ENCODE measurements at regions not wholly inside any gene's neighbourhood (a gene's known extent, or its start where the extent isn't known, plus 50 kb on each side); places are given as distances from the start of the nearest gene placed in this dataset.

GRCh38 chr13:112193463-112194166 is 126.7 kb downstream of the SOX1 start:
- Mint-ChIP-seq H3K36me3 (ENCODE audit: low read depth) (no peaks in the 10 kb centered on the region), H3K9me3 (peaks cover 6% of the 10 kb centered on the region), H3K4me1 (ENCODE audit: low read depth) (no peaks in the 10 kb centered on the region), H3K27ac (no peak overlapping the region), H3K4me3 (no peak overlapping the region), H3K27me3 (no peaks in the 10 kb centered on the region)

- Mint-ChIP-seq H3K27ac (no peak overlapping the region), H3K4me1 (ENCODE audit: low read depth) (no peaks in the 10 kb centered on the region), H3K9me3 (peaks cover 6% of the 10 kb centered on the region), H3K4me3 (no peak overlapping the region), H3K27me3 (no peaks in the 10 kb centered on the region), H3K36me3 (ENCODE audit: low read depth) (no peaks in the 10 kb centered on the region)
Measured at GRCh38 chr13:112194167-112194530, 127.2 kb downstream of the SOX1 start.

DNA sequence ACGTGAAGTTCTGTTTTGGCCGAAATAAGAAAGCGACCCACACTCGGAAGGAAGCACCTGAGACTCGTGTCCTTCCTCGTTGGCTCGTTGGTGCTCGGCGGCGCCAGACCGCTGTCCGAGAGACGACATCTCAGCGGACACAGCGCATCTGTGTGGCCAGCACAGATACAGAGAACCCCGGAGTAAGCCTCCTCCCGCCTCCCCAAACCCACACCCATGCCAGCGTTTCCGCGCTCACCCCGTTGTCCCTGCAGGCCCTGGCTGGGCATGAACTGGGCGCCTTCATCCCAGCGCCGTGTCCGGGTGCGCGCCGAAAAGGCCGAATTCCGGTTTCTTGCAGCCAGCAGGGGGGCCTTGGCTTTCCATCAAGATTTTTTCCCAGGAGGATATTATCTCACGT is 127.6 kb downstream of the SOX1 start:
- no peak overlapping the region for H3K4me3 Mint-ChIP-seq
- H3K36me3 Mint-ChIP-seq (ENCODE audit: low read depth): no peaks in the 10 kb centered on the region
- peaks cover 6% of the 10 kb centered on the region for H3K9me3 Mint-ChIP-seq
- H3K27me3 Mint-ChIP-seq: no peaks in the 10 kb centered on the region
- no peak overlapping the region for H3K27ac Mint-ChIP-seq
- no peaks in the 10 kb centered on the region for H3K4me1 Mint-ChIP-seq (ENCODE audit: low read depth)

DNA sequence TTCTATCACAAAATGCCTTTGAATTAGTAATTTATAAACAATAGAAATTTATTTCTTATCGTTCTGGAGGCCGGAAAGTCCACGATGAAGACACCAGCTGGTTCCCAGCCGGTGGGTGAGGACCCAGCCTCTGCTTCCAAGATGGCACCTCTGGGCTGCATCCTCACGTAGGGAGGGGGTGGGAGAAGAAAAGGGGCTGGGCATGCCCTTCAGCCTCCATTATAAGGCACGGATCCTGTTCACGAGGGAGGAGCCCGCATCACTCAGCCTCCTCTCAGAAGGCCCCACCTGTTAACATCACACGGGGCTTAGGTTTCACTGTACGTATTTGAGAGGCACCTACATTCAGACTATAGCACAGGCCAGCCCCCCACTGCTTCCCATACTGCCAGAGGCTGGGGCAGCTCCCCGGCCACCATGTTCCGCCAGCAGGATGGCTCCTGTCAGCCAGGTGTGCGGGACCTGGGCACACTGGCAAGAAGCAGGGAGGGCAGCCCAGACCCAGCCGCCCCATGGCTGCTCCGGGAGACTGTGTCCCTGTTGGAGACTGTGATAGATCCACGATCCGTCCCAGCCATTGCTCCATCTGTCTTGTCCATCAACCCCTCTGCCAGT is 131.6 kb downstream of the SOX1 start:
- Mint-ChIP-seq H3K4me1 (ENCODE audit: low read depth) (no peaks in the 10 kb centered on the region), H3K9me3 (no peaks in the 10 kb centered on the region), H3K27me3 (peaks cover 4% of the 10 kb centered on the region), H3K36me3 (ENCODE audit: low read depth) (no peaks in the 10 kb centered on the region), H3K4me3 (no peak overlapping the region), H3K27ac (no peak overlapping the region)

- H3K9me3 Mint-ChIP-seq: no peaks in the 10 kb centered on the region
- no peaks in the 10 kb centered on the region for H3K4me1 Mint-ChIP-seq (ENCODE audit: low read depth)
- no peak overlapping the region for H3K4me3 Mint-ChIP-seq
- H3K27ac Mint-ChIP-seq: no peak overlapping the region
- H3K36me3 Mint-ChIP-seq (ENCODE audit: low read depth): no peaks in the 10 kb centered on the region
- peaks cover 19% of the 10 kb centered on the region for H3K27me3 Mint-ChIP-seq
Measured at GRCh38 chr13:112200200-112200599, 133.3 kb downstream of the SOX1 start.

DNA sequence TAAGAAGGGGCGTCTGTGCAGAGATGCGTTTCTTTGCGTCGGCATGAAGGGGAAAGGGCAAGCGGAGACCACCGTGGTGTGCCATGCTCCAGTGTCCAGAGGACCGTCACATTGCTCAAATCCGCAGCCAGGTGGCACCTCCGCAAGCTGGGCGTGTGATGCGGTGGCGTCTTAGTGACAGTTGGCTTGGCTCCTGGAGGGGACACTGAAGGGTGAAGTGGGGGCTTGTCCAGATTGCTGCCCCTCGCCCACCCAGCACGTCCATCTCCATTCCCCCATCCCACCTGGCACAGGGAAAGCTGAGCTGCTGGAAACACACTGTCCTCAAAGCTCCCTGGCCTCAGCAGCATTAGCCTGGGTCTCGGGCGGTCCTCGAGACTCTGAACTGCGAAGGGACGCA is 135.3 kb downstream of the SOX1 start:
- Mint-ChIP-seq H3K9me3 (no peaks in the 10 kb centered on the region), H3K36me3 (ENCODE audit: low read depth) (no peaks in the 10 kb centered on the region), H3K27me3 (peaks cover 37% of the 10 kb centered on the region), H3K4me1 (ENCODE audit: low read depth) (no peaks in the 10 kb centered on the region), H3K27ac (no peak overlapping the region), H3K4me3 (no peak overlapping the region)

GRCh38 chr13:112202966-112203365 is 136.0 kb downstream of the SOX1 start:
- Mint-ChIP-seq H3K9me3 (no peaks in the 10 kb centered on the region), H3K27me3 (peaks cover 44% of the 10 kb centered on the region), H3K4me3 (no peak overlapping the region), H3K4me1 (ENCODE audit: low read depth) (no peaks in the 10 kb centered on the region), H3K36me3 (ENCODE audit: low read depth) (no peaks in the 10 kb centered on the region), H3K27ac (no peak overlapping the region)

DNA sequence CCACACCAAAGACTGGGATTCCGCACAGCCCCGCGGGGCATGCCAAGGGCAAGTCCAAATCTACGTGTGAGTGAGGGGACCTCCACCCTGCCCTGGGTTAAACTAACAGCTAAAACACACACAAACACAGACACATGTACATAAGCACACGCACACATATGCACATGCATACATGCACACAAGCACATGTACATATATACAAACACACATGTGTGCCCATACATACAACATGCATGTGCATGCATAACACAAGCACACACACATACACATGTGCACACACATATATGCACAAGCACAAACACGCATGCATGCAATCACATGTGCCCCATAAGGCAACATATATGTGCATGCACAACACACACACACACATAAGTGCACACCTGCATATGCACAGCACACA is 136.7 kb downstream of the SOX1 start:
- H3K4me3 Mint-ChIP-seq: no peak overlapping the region
- no peaks in the 10 kb centered on the region for H3K9me3 Mint-ChIP-seq
- H3K36me3 Mint-ChIP-seq (ENCODE audit: low read depth): no peaks in the 10 kb centered on the region
- H3K27ac Mint-ChIP-seq: no peak overlapping the region
- no peaks in the 10 kb centered on the region for H3K4me1 Mint-ChIP-seq (ENCODE audit: low read depth)
- H3K27me3 Mint-ChIP-seq: peaks cover 51% of the 10 kb centered on the region

- H3K4me1 Mint-ChIP-seq (ENCODE audit: low read depth): no peaks in the 10 kb centered on the region
- no peak overlapping the region for H3K4me3 Mint-ChIP-seq
- no peak overlapping the region for H3K27ac Mint-ChIP-seq
- H3K36me3 Mint-ChIP-seq (ENCODE audit: low read depth): no peaks in the 10 kb centered on the region
- no peaks in the 10 kb centered on the region for H3K9me3 Mint-ChIP-seq
- H3K27me3 Mint-ChIP-seq: peaks cover 51% of the 10 kb centered on the region
Measured at GRCh38 chr13:112204346-112205327, 137.7 kb downstream of the SOX1 start.

GRCh38 chr13:112205990-112206389 is 139.0 kb downstream of the SOX1 start:
- peaks cover 51% of the 10 kb centered on the region for H3K27me3 Mint-ChIP-seq
- H3K36me3 Mint-ChIP-seq (ENCODE audit: low read depth): no peaks in the 10 kb centered on the region
- H3K4me1 Mint-ChIP-seq (ENCODE audit: low read depth): no peaks in the 10 kb centered on the region
- no peak overlapping the region for H3K27ac Mint-ChIP-seq
- H3K9me3 Mint-ChIP-seq: no peaks in the 10 kb centered on the region
- H3K4me3 Mint-ChIP-seq: no peak overlapping the region

- Mint-ChIP-seq H3K27ac (no peak overlapping the region), H3K36me3 (ENCODE audit: low read depth) (no peaks in the 10 kb centered on the region), H3K4me1 (ENCODE audit: low read depth) (no peaks in the 10 kb centered on the region), H3K27me3 (peaks cover 51% of the 10 kb centered on the region), H3K9me3 (no peaks in the 10 kb centered on the region), H3K4me3 (no peak overlapping the region)
Measured at GRCh38 chr13:112207129-112207528, 140.2 kb downstream of the SOX1 start.

DNA sequence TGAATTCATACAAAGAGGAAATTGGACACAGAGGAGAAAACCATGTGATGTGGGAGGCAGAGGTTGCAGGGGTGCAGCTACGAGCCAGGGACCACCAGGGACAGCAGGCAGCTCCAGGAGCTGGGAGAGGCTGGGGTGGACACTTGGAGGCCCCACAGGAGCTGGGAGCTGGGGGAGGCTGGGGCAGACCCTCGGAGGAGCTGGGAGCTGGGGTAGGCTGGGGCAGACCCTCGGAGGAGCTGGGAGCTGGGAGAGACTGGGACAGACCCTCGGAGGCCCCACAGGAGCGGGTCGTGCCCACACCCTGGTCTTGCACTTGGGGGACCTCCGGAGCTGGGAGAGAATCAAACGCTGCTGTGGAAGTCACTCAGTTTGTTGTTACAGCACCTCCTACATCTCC is 141.7 kb downstream of the SOX1 start:
- Mint-ChIP-seq H3K4me1 (ENCODE audit: low read depth) (no peaks in the 10 kb centered on the region), H3K27ac (no peak overlapping the region), H3K36me3 (ENCODE audit: low read depth) (no peaks in the 10 kb centered on the region), H3K9me3 (no peaks in the 10 kb centered on the region), H3K27me3 (peaks cover 46% of the 10 kb centered on the region), H3K4me3 (no peak overlapping the region)

DNA sequence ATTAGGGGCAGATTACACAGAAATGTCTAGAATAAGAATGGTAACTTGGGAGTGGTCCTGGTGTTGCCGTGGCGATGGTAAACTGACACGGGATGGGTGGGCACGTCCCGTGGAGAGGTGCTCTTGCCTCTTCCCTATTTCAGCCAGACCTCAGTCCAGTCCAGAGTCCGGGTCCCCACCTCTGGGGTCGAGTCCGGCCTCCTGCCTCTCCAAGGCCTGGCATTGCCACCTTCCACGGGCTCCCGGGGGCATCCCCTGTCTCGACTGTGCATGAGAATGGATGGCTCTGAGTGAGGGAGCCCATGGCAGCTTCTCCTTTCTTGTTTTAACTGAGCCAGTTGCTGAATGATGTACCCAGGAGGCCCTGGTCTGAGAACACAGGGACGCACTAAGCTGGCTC is 142.3 kb downstream of the SOX1 start:
- H3K4me1 Mint-ChIP-seq (ENCODE audit: low read depth): no peaks in the 10 kb centered on the region
- no peaks in the 10 kb centered on the region for H3K9me3 Mint-ChIP-seq
- H3K27me3 Mint-ChIP-seq: peaks cover 41% of the 10 kb centered on the region
- H3K36me3 Mint-ChIP-seq (ENCODE audit: low read depth): no peaks in the 10 kb centered on the region
- no peak overlapping the region for H3K4me3 Mint-ChIP-seq
- H3K27ac Mint-ChIP-seq: no peak overlapping the region

GRCh38 chr13:112209711-112210110 is 142.8 kb downstream of the SOX1 start:
- peaks cover 37% of the 10 kb centered on the region for H3K27me3 Mint-ChIP-seq
- H3K27ac Mint-ChIP-seq: no peak overlapping the region
- no peaks in the 10 kb centered on the region for H3K9me3 Mint-ChIP-seq
- no peaks in the 10 kb centered on the region for H3K36me3 Mint-ChIP-seq (ENCODE audit: low read depth)
- no peaks in the 10 kb centered on the region for H3K4me1 Mint-ChIP-seq (ENCODE audit: low read depth)
- H3K4me3 Mint-ChIP-seq: no peak overlapping the region

- no peaks in the 10 kb centered on the region for H3K4me1 Mint-ChIP-seq (ENCODE audit: low read depth)
- H3K27me3 Mint-ChIP-seq: peaks cover 30% of the 10 kb centered on the region
- H3K9me3 Mint-ChIP-seq: no peaks in the 10 kb centered on the region
- no peak overlapping the region for H3K4me3 Mint-ChIP-seq
- H3K27ac Mint-ChIP-seq: no peak overlapping the region
- no peaks in the 10 kb centered on the region for H3K36me3 Mint-ChIP-seq (ENCODE audit: low read depth)
Measured at GRCh38 chr13:112210371-112210770, 143.4 kb downstream of the SOX1 start.
